Activated naive CD4-positive, alpha-beta T cell (primary cell): ENCODE measurements at regions not wholly inside any gene's neighbourhood (a gene's known extent, or its start where the extent isn't known, plus 50 kb on each side); places are given as distances from the start of the nearest gene placed in this dataset.
A peak's percentile ranks its signal among the peaks of the same experiment; 100 is the strongest.

ENCODE experiments used
- DNase-seq, 4 experiments: peaks; one replicate each; lab custom pipeline; 2025; lab: John Stamatoyannopoulos, UW

GRCh38 chr2:19494241-19494640 lies 135.8 kb upstream of the OSR1 start:
- no peak for DNase-seq

- no peak for DNase-seq
Observed at GRCh38 chr2:19491796-19492195, 133.4 kb upstream of the OSR1 start.

GRCh38 chr2:19490846-19491435 lies 132.5 kb upstream of the OSR1 start:
- no peak for DNase-seq

- no peak for DNase-seq
Observed at GRCh38 chr2:19488009-19488691, 129.7 kb upstream of the OSR1 start.

- no peak for DNase-seq
Observed at GRCh38 chr2:19484736-19485135, 126.3 kb upstream of the OSR1 start.

- no peak for DNase-seq
Observed at GRCh38 chr2:19480673-19481072, 122.2 kb upstream of the OSR1 start.

- no peak for DNase-seq
Observed at GRCh38 chr2:19479666-19480065, 121.2 kb upstream of the OSR1 start.

- DNase-seq, result no peak
Observed at GRCh38 chr2:19478409-19478808, 120.0 kb upstream of the OSR1 start.

- no peak for DNase-seq
Observed at GRCh38 chr2:19476327-19476726, 117.9 kb upstream of the OSR1 start.

GRCh38 chr2:19474128-19474527 lies 115.7 kb upstream of the OSR1 start:
- DNase-seq, result peak in 1 of 4 experiments; percentile 0

- DNase-seq, result no peak
Observed at GRCh38 chr2:19473350-19473749, 114.9 kb upstream of the OSR1 start.

GRCh38 chr2:19472391-19472978 lies 114.1 kb upstream of the OSR1 start:
- DNase-seq, result no peak

- no peak for DNase-seq
Observed at GRCh38 chr2:19471491-19471890, 113.1 kb upstream of the OSR1 start.

GRCh38 chr2:19465978-19466377 lies 107.6 kb upstream of the OSR1 start:
- no peak for DNase-seq

- no peak for DNase-seq
Observed at GRCh38 chr2:19462256-19462645, 103.8 kb upstream of the OSR1 start.

GRCh38 chr2:19461504-19462255 lies 103.3 kb upstream of the OSR1 start:
- DNase-seq, result no peak

- no peak for DNase-seq
Observed at GRCh38 chr2:19460761-19461160, 102.3 kb upstream of the OSR1 start.

GRCh38 chr2:19458427-19459003 lies 100.1 kb upstream of the OSR1 start:
- no peak for DNase-seq

- no peak for DNase-seq
Observed at GRCh38 chr2:19457809-19458208, 99.4 kb upstream of the OSR1 start.

GRCh38 chr2:19456705-19457309 lies 98.4 kb upstream of the OSR1 start:
- no peak for DNase-seq

- no peak for DNase-seq
Observed at GRCh38 chr2:19454125-19454524, 95.7 kb upstream of the OSR1 start.

- DNase-seq, result no peak
Observed at GRCh38 chr2:19442731-19443130, 84.3 kb upstream of the OSR1 start.
